Uterus (tissue), 2 donors: ENCODE measurements at regions not wholly inside any gene's neighbourhood (a gene's known extent, or its start where the extent isn't known, plus 50 kb on each side); places are given as distances from the start of the nearest gene placed in this dataset.

ENCODE experiments used
- CTCF ChIP-seq, 4 experiments: fragments of 200-600 bp in 2 of 4; fragments of 450-650 bp in 2 of 4; sonication (generic) in 2 of 4; IDR thresholded peaks; one replicate each; pipeline ENCODE4 v1.5.1; 2016 to 2019; ENCODE audit warnings: antibody characterized with exemption in 4 of 4, mild to moderate bottlenecking in 2 of 4, moderate library complexity in 1 of 4
- POLR2A ChIP-seq, 2 donors: fragments of 450-650 bp; IDR thresholded peaks; one replicate each; pipeline ENCODE4 v1.6.1; 2016; ENCODE audit warnings: antibody characterized with exemption in 2 of 2, mild to moderate bottlenecking in 1 of 2, moderate library complexity in 1 of 2

- TF ChIP-seq CTCF (IDR thresholded peaks at IDR 0.05) (no peak), POLR2A (IDR thresholded peaks at IDR 0.05) (no peak)
These were observed 417.4 kb downstream of the TMEM135 start for GRCh38 chr11:87455180-87455579.
